Ishikawa (cell line): ENCODE measurements at regions not wholly inside any gene's neighbourhood (a gene's known extent, or its start where the extent isn't known, plus 50 kb on each side); places are given as distances from the start of the nearest gene placed in this dataset.

Experiments
- CEBPB ChIP-seq: IDR thresholded peaks from 2 replicates; pipeline ENCODE4 v1.6.1; 2012
- CREB1 ChIP-seq: IDR thresholded peaks from 2 replicates; pipeline ENCODE4 v1.6.1; 2012; ENCODE audit warnings: low read depth
- EGR1 ChIP-seq: IDR thresholded peaks from 2 replicates; pipeline ENCODE4 v1.6.1; 2012
- NFIC ChIP-seq: IDR thresholded peaks from 2 replicates; pipeline ENCODE4 v1.6.1; 2012
- RAD21 ChIP-seq: IDR thresholded peaks from 2 replicates; pipeline ENCODE4 v1.6.1; 2012; ENCODE audit warnings: low read depth
- TAF1 ChIP-seq: IDR thresholded peaks from 2 replicates; pipeline ENCODE4 v1.6.1; 2012; ENCODE audit warnings: low read depth, mild to moderate bottlenecking
- TCF12 ChIP-seq: IDR thresholded peaks from 2 replicates; pipeline ENCODE4 v1.6.1; 2012; ENCODE audit warnings: low read depth
- TEAD4 ChIP-seq: IDR thresholded peaks from 2 replicates; pipeline ENCODE4 v1.6.1; 2012
- YY1 ChIP-seq: IDR thresholded peaks from 2 replicates; pipeline ENCODE4 v1.6.1; 2012; ENCODE audit warnings: low read depth
- ZBTB7A ChIP-seq: IDR thresholded peaks from 2 replicates; pipeline ENCODE4 v1.6.1; 2012; ENCODE audit warnings: low read depth
- TF ChIP-seq, protein P1 (sequence below): IDR thresholded peaks from 2 replicates; pipeline ENCODE4 v1.6.1; 2012; ENCODE audit warnings: low read depth, mild to moderate bottlenecking
- TF ChIP-seq, protein P2 (sequence below): IDR thresholded peaks from 2 replicates; pipeline ENCODE4 v1.6.1; 2012
- TF ChIP-seq, protein P3 (sequence below): IDR thresholded peaks from 2 replicates; pipeline ENCODE4 v1.6.1; 2012

DNA sequence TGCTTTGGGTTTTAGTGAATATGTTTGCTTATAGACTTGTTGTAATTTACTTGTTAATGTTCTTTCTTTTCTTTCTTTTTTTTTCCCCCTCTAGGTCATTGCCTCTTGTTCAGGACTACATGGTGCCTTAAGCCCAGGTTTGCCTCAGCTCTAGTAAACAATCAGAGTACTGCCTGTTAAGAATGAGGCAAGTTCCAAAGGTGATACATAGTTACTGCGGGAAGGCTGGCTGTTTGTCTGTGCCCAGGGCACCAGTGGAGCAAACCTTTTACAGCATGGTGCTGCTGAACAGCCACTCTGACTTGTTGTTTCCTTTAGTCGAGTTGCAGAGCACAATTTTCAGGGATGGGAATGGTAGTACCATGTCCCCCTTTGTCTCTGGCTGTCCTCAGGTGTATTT lies 517.2 kb downstream of the NYAP2 start:
- TF ChIP-seq CREB1: no peak
- no peak for TF ChIP-seq TEAD4
- TF ChIP-seq, protein P1, sequence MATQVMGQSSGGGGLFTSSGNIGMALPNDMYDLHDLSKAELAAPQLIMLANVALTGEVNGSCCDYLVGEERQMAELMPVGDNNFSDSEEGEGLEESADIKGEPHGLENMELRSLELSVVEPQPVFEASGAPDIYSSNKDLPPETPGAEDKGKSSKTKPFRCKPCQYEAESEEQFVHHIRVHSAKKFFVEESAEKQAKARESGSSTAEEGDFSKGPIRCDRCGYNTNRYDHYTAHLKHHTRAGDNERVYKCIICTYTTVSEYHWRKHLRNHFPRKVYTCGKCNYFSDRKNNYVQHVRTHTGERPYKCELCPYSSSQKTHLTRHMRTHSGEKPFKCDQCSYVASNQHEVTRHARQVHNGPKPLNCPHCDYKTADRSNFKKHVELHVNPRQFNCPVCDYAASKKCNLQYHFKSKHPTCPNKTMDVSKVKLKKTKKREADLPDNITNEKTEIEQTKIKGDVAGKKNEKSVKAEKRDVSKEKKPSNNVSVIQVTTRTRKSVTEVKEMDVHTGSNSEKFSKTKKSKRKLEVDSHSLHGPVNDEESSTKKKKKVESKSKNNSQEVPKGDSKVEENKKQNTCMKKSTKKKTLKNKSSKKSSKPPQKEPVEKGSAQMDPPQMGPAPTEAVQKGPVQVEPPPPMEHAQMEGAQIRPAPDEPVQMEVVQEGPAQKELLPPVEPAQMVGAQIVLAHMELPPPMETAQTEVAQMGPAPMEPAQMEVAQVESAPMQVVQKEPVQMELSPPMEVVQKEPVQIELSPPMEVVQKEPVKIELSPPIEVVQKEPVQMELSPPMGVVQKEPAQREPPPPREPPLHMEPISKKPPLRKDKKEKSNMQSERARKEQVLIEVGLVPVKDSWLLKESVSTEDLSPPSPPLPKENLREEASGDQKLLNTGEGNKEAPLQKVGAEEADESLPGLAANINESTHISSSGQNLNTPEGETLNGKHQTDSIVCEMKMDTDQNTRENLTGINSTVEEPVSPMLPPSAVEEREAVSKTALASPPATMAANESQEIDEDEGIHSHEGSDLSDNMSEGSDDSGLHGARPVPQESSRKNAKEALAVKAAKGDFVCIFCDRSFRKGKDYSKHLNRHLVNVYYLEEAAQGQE: no peak
- no peak for TF ChIP-seq RAD21
- no peak for TF ChIP-seq YY1
- no peak for TF ChIP-seq CEBPB
- TF ChIP-seq, protein P2, sequence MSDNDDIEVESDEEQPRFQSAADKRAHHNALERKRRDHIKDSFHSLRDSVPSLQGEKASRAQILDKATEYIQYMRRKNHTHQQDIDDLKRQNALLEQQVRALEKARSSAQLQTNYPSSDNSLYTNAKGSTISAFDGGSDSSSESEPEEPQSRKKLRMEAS: no peak
- TF ChIP-seq ZBTB7A: no peak
- TF ChIP-seq EGR1: no peak
- TF ChIP-seq, protein P3, sequence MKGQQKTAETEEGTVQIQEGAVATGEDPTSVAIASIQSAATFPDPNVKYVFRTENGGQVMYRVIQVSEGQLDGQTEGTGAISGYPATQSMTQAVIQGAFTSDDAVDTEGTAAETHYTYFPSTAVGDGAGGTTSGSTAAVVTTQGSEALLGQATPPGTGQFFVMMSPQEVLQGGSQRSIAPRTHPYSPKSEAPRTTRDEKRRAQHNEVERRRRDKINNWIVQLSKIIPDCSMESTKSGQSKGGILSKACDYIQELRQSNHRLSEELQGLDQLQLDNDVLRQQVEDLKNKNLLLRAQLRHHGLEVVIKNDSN: no peak
- TF ChIP-seq NFIC: no peak
- no peak for TF ChIP-seq TCF12
- TF ChIP-seq TAF1: no peak
